Osteoblast (primary cell): ENCODE measurements at regions not wholly inside any gene's neighbourhood (a gene's known extent, or its start where the extent isn't known, plus 50 kb on each side); places are given as distances from the start of the nearest gene placed in this dataset.
A peak's percentile ranks its signal among the peaks of the same experiment; 100 is the strongest.

Experiments used
- DNase-seq: peaks from one replicate; pipeline ENCODE4 v3.0.0; 2011; ENCODE audit warnings: low spot score, mixed read lengths; ENCODE audit not compliant: insufficient read length; ENCODE audit errors: missing footprints
- H2AFZ ChIP-seq: 2 replicates; pipeline ENCODE4 v1.6.0; 2011; ENCODE audit warnings: mild to moderate bottlenecking, low read length
- H3K27ac ChIP-seq: 2 replicates; pipeline ENCODE4 v1.5.1; 2011; ENCODE audit warnings: mild to moderate bottlenecking, low read depth, low read length, moderate library complexity
- H3K27me3 ChIP-seq: 2 replicates; pipeline ENCODE4 v1.6.0; 2012; ENCODE audit warnings: mild to moderate bottlenecking, control low read depth, inconsistent platforms, low read length, moderate library complexity; ENCODE audit not compliant: insufficient read depth
- H3K36me3 ChIP-seq: 2 replicates; pipeline ENCODE4 v1.5.1; 2011; ENCODE audit warnings: mild to moderate bottlenecking, low read length, control low read depth, moderate library complexity; ENCODE audit not compliant: insufficient read depth
- H3K4me1 ChIP-seq: 2 replicates; pipeline ENCODE4 v1.5.1; 2011; ENCODE audit warnings: mild to moderate bottlenecking, low read length, control low read depth, moderate library complexity; ENCODE audit not compliant: insufficient read depth
- H3K4me2 ChIP-seq: 2 replicates; pipeline ENCODE4 v1.6.0; 2011; ENCODE audit warnings: mild to moderate bottlenecking, low read length; ENCODE audit not compliant: insufficient read depth
- H3K4me3 ChIP-seq: fragments of 200-600 bp; sonication (generic); 3 replicates; pipeline ENCODE4 v1.5.1; 2012; ENCODE audit warnings: mild to moderate bottlenecking, low read length, inconsistent platforms; ENCODE audit not compliant: insufficient read depth
- H3K79me2 ChIP-seq: 2 replicates; pipeline ENCODE4 v1.6.0; 2012; ENCODE audit warnings: mild to moderate bottlenecking, low read length, control low read depth, inconsistent platforms; ENCODE audit not compliant: insufficient read depth
- H3K9me3 ChIP-seq: 2 replicates; pipeline ENCODE4 v1.5.1; 2011; ENCODE audit warnings: low read depth, low read length, control low read depth
- H4K20me1 ChIP-seq: 2 replicates; pipeline ENCODE4 v1.6.0; 2012; ENCODE audit warnings: mild to moderate bottlenecking, low read length, control low read depth; ENCODE audit not compliant: insufficient read depth
- TF ChIP-seq, protein P1 (sequence below): IDR thresholded peaks from 2 replicates; pipeline ENCODE4 v1.5.1; 2011; ENCODE audit warnings: mild to moderate bottlenecking, low read depth, low read length, moderate library complexity; ENCODE audit errors: extremely low read depth

DNA sequence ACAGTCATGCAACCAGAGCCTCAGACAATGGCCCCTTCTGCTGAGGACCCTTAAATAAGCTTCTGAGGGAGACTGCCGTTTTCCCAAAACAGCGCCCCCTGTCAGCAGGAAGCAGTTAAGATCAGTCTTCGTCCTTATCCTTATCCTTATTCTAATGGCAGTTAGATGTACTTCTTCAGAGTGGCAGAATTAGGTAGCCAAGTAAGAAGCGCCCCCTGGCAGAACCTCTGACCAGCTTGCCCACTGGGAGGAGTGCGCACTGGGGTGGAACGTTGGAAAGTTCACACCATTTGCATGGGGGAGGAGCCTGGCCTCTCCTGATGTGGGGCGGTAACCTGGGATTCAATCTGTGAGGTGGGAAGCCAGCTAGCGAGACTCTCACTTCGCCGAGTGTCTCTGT lies 133.6 kb upstream of the QRFPR start:
- Histone ChIP-seq H4K20me1 (no peaks in the 10 kb centered on the region), H3K4me3 (no peak overlapping the region)
- TF ChIP-seq, protein P1, sequence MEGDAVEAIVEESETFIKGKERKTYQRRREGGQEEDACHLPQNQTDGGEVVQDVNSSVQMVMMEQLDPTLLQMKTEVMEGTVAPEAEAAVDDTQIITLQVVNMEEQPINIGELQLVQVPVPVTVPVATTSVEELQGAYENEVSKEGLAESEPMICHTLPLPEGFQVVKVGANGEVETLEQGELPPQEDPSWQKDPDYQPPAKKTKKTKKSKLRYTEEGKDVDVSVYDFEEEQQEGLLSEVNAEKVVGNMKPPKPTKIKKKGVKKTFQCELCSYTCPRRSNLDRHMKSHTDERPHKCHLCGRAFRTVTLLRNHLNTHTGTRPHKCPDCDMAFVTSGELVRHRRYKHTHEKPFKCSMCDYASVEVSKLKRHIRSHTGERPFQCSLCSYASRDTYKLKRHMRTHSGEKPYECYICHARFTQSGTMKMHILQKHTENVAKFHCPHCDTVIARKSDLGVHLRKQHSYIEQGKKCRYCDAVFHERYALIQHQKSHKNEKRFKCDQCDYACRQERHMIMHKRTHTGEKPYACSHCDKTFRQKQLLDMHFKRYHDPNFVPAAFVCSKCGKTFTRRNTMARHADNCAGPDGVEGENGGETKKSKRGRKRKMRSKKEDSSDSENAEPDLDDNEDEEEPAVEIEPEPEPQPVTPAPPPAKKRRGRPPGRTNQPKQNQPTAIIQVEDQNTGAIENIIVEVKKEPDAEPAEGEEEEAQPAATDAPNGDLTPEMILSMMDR, result no peak

DNA sequence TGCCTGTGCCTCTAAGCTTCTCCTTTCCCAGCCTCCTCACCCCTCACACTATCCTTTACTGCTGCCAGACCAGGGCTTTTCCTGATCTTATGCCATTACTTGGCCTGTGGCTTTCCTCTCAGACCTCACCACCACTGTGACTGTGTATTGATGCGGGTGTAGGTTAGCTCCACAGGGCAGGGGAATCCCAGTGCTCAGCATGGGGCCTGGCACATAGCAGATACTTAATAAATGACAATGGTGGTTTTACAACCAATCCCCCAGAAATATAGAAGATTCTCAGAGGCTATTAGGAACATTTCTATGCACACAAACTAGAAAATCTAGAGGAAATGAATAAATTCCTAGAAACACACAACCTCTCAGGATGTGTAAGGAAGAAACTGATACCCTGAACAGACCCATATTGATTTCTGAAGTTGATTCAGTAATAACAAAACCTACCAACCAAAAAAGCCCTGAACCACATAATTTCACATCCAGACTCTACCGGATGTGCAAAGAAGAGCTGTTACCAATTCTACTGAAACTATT lies 129.6 kb upstream of the QRFPR start:
- H3K4me1 ChIP-seq, result no peaks in the 10 kb centered on the region
- H3K27me3 ChIP-seq, result no peaks in the 10 kb centered on the region
- H4K20me1 ChIP-seq, result no peaks in the 10 kb centered on the region
- DNase-seq, result no peak
- no peak overlapping the region for H2AFZ ChIP-seq
- H3K4me3 ChIP-seq, result no peak overlapping the region
- TF ChIP-seq, protein P1, result no peak
- no peaks in the 10 kb centered on the region for H3K9me3 ChIP-seq
- no peak overlapping the region for H3K4me2 ChIP-seq
- H3K27ac ChIP-seq, result no peak overlapping the region
- no peaks in the 10 kb centered on the region for H3K36me3 ChIP-seq
- H3K79me2 ChIP-seq, result no peaks in the 10 kb centered on the region

More for the DNA sequence above, 133.6 kb upstream of the QRFPR start:
- H2AFZ ChIP-seq, result no peak overlapping the region
- no peak for DNase-seq
- no peaks in the 10 kb centered on the region for H3K27me3 ChIP-seq
- no peaks in the 10 kb centered on the region for H3K4me1 ChIP-seq
- no peaks in the 10 kb centered on the region for H3K79me2 ChIP-seq
- H3K9me3 ChIP-seq, result no peaks in the 10 kb centered on the region
- no peak overlapping the region for H3K27ac ChIP-seq
- no peak overlapping the region for H3K4me2 ChIP-seq
- H3K36me3 ChIP-seq, result no peaks in the 10 kb centered on the region

DNA sequence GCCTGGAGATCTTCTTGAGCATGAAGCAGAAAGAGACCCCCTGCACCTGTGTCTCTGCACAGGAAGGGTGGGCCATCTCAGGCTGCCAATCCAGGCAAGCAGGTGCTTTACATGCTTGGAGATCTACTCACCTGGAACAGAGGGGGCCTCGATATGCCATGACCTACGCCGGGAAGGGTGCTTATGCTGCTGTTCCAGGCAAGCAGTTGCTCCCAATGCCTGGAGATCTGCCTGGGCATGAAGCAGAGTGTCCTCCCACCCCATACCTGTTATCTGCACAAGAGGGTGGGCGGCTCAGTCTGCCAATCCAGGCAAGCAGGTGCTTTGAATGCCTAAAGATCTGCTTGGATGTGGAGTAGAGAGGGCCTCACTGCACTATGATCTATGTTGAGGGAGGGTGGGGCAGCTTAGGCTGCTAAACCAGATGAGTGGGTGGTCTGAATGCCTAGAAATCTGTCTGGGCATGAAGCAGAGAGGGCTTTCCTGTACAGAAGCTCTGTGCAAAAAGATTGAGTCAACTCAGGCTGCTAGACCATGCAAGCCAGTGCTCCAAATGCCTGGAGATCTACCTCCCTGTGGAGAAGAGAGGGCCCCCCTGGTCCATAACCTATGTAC lies 104.5 kb upstream of the QRFPR start:
- Histone ChIP-seq H3K36me3 (no peaks in the 10 kb centered on the region), H3K79me2 (no peaks in the 10 kb centered on the region), H3K4me3 (no peak overlapping the region), H3K27me3 (peaks cover 8% of the 10 kb centered on the region), H3K9me3 (no peaks in the 10 kb centered on the region), H2AFZ (no peak overlapping the region), H4K20me1 (no peaks in the 10 kb centered on the region), H3K4me1 (no peaks in the 10 kb centered on the region), H3K4me2 (no peak overlapping the region), H3K27ac (no peak overlapping the region)
- TF ChIP-seq, protein P1, result no peak
- DNase-seq, result no peak

DNA sequence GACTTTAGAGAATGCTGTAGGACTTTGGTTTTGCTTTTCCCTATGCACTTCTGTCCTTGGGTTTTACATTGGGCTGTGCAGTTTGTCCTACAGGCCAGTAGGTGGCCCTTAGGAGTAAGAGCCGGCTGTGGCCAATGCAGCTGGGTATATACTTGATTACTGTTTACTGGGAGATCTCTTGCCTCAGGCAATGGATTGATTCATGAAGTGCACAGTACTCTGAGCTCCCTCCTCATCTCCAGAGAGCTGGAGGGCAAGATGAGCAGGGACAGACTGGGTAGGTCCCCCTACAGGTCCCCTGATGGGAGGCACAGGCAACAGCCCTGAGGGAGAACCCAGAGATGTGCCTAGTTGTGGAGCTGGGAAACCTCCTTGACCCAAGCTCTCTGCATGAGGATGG lies 103.8 kb upstream of the QRFPR start:
- no peaks in the 10 kb centered on the region for H4K20me1 ChIP-seq
- H2AFZ ChIP-seq, result no peak overlapping the region
- H3K27me3 ChIP-seq, result peaks cover 8% of the 10 kb centered on the region
- no peaks in the 10 kb centered on the region for H3K36me3 ChIP-seq
- TF ChIP-seq, protein P1, result peak; percentile 82
- H3K4me1 ChIP-seq, result no peaks in the 10 kb centered on the region
- no peaks in the 10 kb centered on the region for H3K9me3 ChIP-seq
- no peak overlapping the region for H3K4me3 ChIP-seq
- H3K27ac ChIP-seq, result no peak overlapping the region
- peak; percentile 74 for DNase-seq
- H3K4me2 ChIP-seq, result no peak overlapping the region
- no peaks in the 10 kb centered on the region for H3K79me2 ChIP-seq
